Testis (tissue), 2 donors: ENCODE measurements at regions not wholly inside any gene's neighbourhood (a gene's known extent, or its start where the extent isn't known, plus 50 kb on each side); places are given as distances from the start of the nearest gene placed in this dataset.

Source experiments
- DNase-seq: peaks from one replicate; pipeline ENCODE4 v3.0.0-alpha.2; 2019
- H3K27ac ChIP-seq, 2 donors: fragments of 200-600 bp; sonication (generic); one replicate each; pipeline ENCODE4 v1.5.1; 2019
- H3K27me3 ChIP-seq: fragments of 200-600 bp; sonication (generic); one replicate; pipeline ENCODE4 v1.5.1; 2019
- H3K36me3 ChIP-seq: fragments of 200-600 bp; sonication (generic); one replicate; pipeline ENCODE4 v1.5.1; 2017; ENCODE audit warnings: low read depth; ENCODE audit errors: missing control alignments
- H3K4me1 ChIP-seq: fragments of 200-600 bp; sonication (generic); one replicate; pipeline ENCODE4 v1.5.1; 2019
- H3K4me3 ChIP-seq, 2 donors: fragments of 200-600 bp; sonication (generic); one replicate each; pipeline ENCODE4 v1.5.1; 2017 to 2019
- H3K9me3 ChIP-seq: fragments of 200-600 bp; sonication (generic); one replicate; pipeline ENCODE4 v1.5.1; 2017
- CTCF ChIP-seq, 3 experiments: fragments of 450-650 bp in 2 of 3; fragments of 200-600 bp in 1 of 3; sonication (generic) in 1 of 3; IDR thresholded peaks; one replicate each; pipeline ENCODE4 v1.5.1; 2016 to 2019; ENCODE audit warnings: antibody characterized with exemption in 3 of 3, mild to moderate bottlenecking in 2 of 3, moderate library complexity in 1 of 3
- POLR2A ChIP-seq: fragments of 450-650 bp; IDR thresholded peaks from one replicate; pipeline ENCODE4 v1.6.1; 2017; ENCODE audit warnings: antibody characterized with exemption, mild to moderate bottlenecking, moderate library complexity
- WGBS, 2 donors: methylation state at CpG; one replicate each; pipeline ENCODE4 v1.1.5; 2018; 5-methylcytosine and 5-hydroxymethylcytosine counted together
- intact Hi-C: fragments of 100-400 bp; cut with DNase I; formaldehyde crosslinking; loops from one replicate; pipeline ENCODE4 v1.15.1; 2023; ENCODE audit warnings: low total_unique reads

GRCh38 chr2:8312221-8312620, 369.6 kb upstream of the ID2 start:
- Histone ChIP-seq H3K4me3 (no peak overlapping the region), H3K36me3 (no peaks in the 10 kb centered on the region), H3K9me3 (no peaks in the 10 kb centered on the region), H3K27ac (no peak overlapping the region), H3K27me3 (no peaks in the 10 kb centered on the region), H3K4me1 (no peaks in the 10 kb centered on the region)
- intact Hi-C loops = no loop called here
- TF ChIP-seq POLR2A (no peak), CTCF (IDR thresholded peaks at IDR 0.05) (no peak)
- DNase-seq = no peak
- WGBS, 2 donors = 80 to 89% methylated on average over 2 to 3 of the region's 3 CpGs

GRCh38 chr2:8312861-8313830, 368.7 kb upstream of the ID2 start:
- no peaks in the 10 kb centered on the region for H3K9me3 ChIP-seq
- no peaks in the 10 kb centered on the region for H3K36me3 ChIP-seq
- no peak for DNase-seq
- H3K4me3 ChIP-seq = no peak overlapping the region
- no peaks in the 10 kb centered on the region for H3K4me1 ChIP-seq
- intact Hi-C loops = no loop called here
- WGBS, 2 donors = 89 to 90% methylated on average over 8 of the region's 8 CpGs
- no peaks in the 10 kb centered on the region for H3K27me3 ChIP-seq
- no peak for TF ChIP-seq POLR2A
- no peak for TF ChIP-seq CTCF (IDR thresholded peaks at IDR 0.05)
- no peak overlapping the region for H3K27ac ChIP-seq

- no peak overlapping the region for H3K27ac ChIP-seq
- intact Hi-C loops = no loop called here
- no peaks in the 10 kb centered on the region for H3K9me3 ChIP-seq
- H3K4me3 ChIP-seq = no peak overlapping the region
- no peaks in the 10 kb centered on the region for H3K27me3 ChIP-seq
- H3K36me3 ChIP-seq = no peaks in the 10 kb centered on the region
- 92 to 93% methylated on average over 3 of the region's 3 CpGs for WGBS, 2 donors
- no peak for DNase-seq
- TF ChIP-seq POLR2A (no peak), CTCF (IDR thresholded peaks at IDR 0.05) (no peak)
- H3K4me1 ChIP-seq = no peaks in the 10 kb centered on the region
Observed at GRCh38 chr2:8314063-8314462, 367.8 kb upstream of the ID2 start.

GRCh38 chr2:8315531-8316165, 366.2 kb upstream of the ID2 start:
- H3K27me3 ChIP-seq = no peaks in the 10 kb centered on the region
- WGBS, 2 donors = 87 to 91% methylated on average over 7 of the region's 7 CpGs
- TF ChIP-seq CTCF (IDR thresholded peaks at IDR 0.05) (no peak), POLR2A (no peak)
- no peaks in the 10 kb centered on the region for H3K36me3 ChIP-seq
- H3K4me1 ChIP-seq = no peaks in the 10 kb centered on the region
- no peak overlapping the region for H3K4me3 ChIP-seq
- H3K27ac ChIP-seq = no peak overlapping the region
- no peak for DNase-seq
- intact Hi-C loops = no loop called here
- no peaks in the 10 kb centered on the region for H3K9me3 ChIP-seq
